Thyroid gland (tissue), 4 donors: ENCODE measurements at regions not wholly inside any gene's neighbourhood (a gene's known extent, or its start where the extent isn't known, plus 50 kb on each side); places are given as distances from the start of the nearest gene placed in this dataset.

Source experiments
- DNase-seq, 2 donors: peaks; one replicate each; pipeline ENCODE4 v3.0.0-alpha.2; 2019
- H3K27ac ChIP-seq, 3 donors: fragments of 200-600 bp; sonication (generic); 1 replicate in 2 of 3; 2 replicates in 1 of 3; pipeline ENCODE4 v1.5.1; 2016 to 2019; ENCODE audit warnings: mild to moderate bottlenecking in 1 of 3, moderate library complexity in 1 of 3
- H3K27me3 ChIP-seq: fragments of 200-600 bp; sonication (generic); one replicate; pipeline ENCODE4 v1.5.1; 2019
- H3K36me3 ChIP-seq, 2 donors: fragments of 200-600 bp; sonication (generic); one replicate each; pipeline ENCODE4 v1.5.1; 2016 to 2019
- H3K4me1 ChIP-seq, 2 donors: fragments of 200-600 bp; sonication (generic); one replicate each; pipeline ENCODE4 v1.5.1; 2017 to 2019
- H3K4me3 ChIP-seq, 3 donors: fragments of 200-600 bp; sonication (generic); replicated peaks in 1 of 3; 1 replicate in 2 of 3; 2 replicates in 1 of 3; pipeline ENCODE4 v1.5.1; 2016; ENCODE audit warnings: mild to moderate bottlenecking in 1 of 3
- H3K9me3 ChIP-seq: fragments of 200-600 bp; sonication (generic); one replicate; pipeline ENCODE4 v1.5.1; 2017
- POLR2A ChIP-seq, 2 donors: fragments of 450-650 bp; IDR thresholded peaks; one replicate each; pipeline ENCODE4 v1.6.1; 2017; ENCODE audit warnings: antibody characterized with exemption in 2 of 2, mild to moderate bottlenecking in 2 of 2, moderate library complexity in 1 of 2
- WGBS, 2 donors: methylation state at CpG; one replicate each; pipeline ENCODE4 v1.1.5; 2017; 5-methylcytosine and 5-hydroxymethylcytosine counted together
- intact Hi-C: fragments of 100-400 bp; cut with DNase I; formaldehyde crosslinking; loops from one replicate; pipeline ENCODE4 v1.15.1; 2023
- TF ChIP-seq, protein P1 (sequence below), 6 experiments: fragments of 200-600 bp in 3 of 6; fragments of 450-650 bp in 3 of 6; sonication (generic) in 3 of 6; IDR thresholded peaks; one replicate each; pipeline ENCODE4 v1.5.1; 2016 to 2019; ENCODE audit warnings: antibody characterized with exemption in 6 of 6, mild to moderate bottlenecking in 2 of 6, inconsistent platforms in 1 of 6, moderate library complexity in 1 of 6

DNA sequence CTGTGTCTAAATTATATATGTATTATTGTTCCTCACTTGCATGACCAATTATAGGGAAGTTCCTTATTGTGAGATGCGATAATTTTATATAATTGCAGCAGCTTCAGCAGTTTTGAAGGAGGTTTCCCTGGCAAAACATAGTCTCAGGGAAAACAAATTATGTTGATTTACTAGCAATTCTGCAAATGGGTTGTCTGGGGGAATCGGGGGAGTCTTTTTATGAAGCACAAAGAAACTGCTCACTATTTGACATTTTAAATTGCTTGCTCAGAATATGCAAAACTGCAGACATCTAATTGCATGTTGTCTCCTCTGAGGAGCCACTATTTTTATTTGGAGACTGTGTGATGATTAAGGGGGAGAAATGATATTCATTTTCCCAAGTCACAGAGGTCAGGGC, 361.6 kb downstream of the YTHDC2 start:
- Histone ChIP-seq H3K4me3 (no peak overlapping the region), H3K9me3 (no peaks in the 10 kb centered on the region), H3K27me3 (no peaks in the 10 kb centered on the region), H3K27ac (no peak overlapping the region), H3K4me1 (no peaks in the 10 kb centered on the region), H3K36me3 (no peaks in the 10 kb centered on the region)
- TF ChIP-seq, protein P1, sequence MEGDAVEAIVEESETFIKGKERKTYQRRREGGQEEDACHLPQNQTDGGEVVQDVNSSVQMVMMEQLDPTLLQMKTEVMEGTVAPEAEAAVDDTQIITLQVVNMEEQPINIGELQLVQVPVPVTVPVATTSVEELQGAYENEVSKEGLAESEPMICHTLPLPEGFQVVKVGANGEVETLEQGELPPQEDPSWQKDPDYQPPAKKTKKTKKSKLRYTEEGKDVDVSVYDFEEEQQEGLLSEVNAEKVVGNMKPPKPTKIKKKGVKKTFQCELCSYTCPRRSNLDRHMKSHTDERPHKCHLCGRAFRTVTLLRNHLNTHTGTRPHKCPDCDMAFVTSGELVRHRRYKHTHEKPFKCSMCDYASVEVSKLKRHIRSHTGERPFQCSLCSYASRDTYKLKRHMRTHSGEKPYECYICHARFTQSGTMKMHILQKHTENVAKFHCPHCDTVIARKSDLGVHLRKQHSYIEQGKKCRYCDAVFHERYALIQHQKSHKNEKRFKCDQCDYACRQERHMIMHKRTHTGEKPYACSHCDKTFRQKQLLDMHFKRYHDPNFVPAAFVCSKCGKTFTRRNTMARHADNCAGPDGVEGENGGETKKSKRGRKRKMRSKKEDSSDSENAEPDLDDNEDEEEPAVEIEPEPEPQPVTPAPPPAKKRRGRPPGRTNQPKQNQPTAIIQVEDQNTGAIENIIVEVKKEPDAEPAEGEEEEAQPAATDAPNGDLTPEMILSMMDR (IDR thresholded peaks at IDR 0.05): no peak
- no peak for TF ChIP-seq POLR2A (IDR thresholded peaks at IDR 0.05)
- DNase-seq: no peak
- WGBS, 2 donors: 41 to 73% methylated on average over 2 of the region's 2 CpGs
- intact Hi-C loops: no loop called here

DNA sequence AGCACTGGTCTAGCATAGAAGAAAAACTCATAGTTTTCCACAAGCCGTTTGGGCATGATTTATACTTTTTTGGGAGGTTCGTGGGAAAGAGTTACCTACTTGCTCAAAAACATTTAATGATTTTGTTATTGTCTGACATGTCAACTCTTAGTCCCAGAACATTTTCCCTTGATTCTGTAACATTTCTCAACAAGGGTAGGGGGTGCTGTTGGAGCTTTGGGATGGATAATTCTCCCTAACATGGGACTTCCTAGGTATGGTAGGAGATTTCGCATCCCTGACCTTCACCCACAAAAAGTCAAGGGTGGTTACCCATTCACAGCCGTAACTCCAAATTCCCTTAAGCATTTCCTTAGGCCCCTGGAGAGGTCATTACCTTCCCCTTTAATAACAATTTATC, 378.0 kb downstream of the YTHDC2 start:
- Histone ChIP-seq H3K27ac (no peak overlapping the region), H3K4me3 (no peak overlapping the region), H3K27me3 (no peaks in the 10 kb centered on the region), H3K36me3 (no peaks in the 10 kb centered on the region), H3K9me3 (no peaks in the 10 kb centered on the region), H3K4me1 (no peaks in the 10 kb centered on the region)
- no peak for TF ChIP-seq POLR2A (IDR thresholded peaks at IDR 0.05)
- TF ChIP-seq, protein P1 (IDR thresholded peaks at IDR 0.05): no peak
- 86 to 96% methylated on average over 4 of the region's 4 CpGs for WGBS, 2 donors
- intact Hi-C loops: no loop called here
- no peak for DNase-seq

DNA sequence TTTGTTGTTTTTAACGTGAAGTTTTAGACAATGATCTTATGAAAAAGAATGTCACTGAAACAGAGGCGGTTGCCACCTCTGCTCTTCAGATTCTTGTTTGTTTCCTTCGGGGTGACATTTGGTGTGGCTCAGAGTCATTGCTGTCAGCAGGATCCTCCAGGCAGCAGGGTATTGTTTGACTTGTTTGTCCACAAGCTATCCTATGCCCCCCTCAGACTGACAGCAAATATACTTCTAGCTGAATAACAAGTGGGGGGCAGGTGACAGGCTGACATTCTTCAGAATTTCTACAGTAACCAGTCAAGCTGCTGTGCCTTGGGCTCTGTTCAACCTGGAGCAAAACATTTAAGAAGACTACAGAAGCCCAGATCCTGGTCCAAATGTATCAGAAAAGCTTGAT, 383.3 kb downstream of the YTHDC2 start:
- TF ChIP-seq, protein P1 (IDR thresholded peaks at IDR 0.05): no peak
- no peak for TF ChIP-seq POLR2A (IDR thresholded peaks at IDR 0.05)
- Histone ChIP-seq H3K4me1 (no peaks in the 10 kb centered on the region), H3K27me3 (no peaks in the 10 kb centered on the region), H3K4me3 (no peak overlapping the region), H3K36me3 (no peaks in the 10 kb centered on the region), H3K9me3 (no peaks in the 10 kb centered on the region), H3K27ac (no peak overlapping the region)
- intact Hi-C loops: no loop called here
- WGBS, 2 donors: 41 to 42% methylated on average over 3 of the region's 3 CpGs
- no peak for DNase-seq

DNA sequence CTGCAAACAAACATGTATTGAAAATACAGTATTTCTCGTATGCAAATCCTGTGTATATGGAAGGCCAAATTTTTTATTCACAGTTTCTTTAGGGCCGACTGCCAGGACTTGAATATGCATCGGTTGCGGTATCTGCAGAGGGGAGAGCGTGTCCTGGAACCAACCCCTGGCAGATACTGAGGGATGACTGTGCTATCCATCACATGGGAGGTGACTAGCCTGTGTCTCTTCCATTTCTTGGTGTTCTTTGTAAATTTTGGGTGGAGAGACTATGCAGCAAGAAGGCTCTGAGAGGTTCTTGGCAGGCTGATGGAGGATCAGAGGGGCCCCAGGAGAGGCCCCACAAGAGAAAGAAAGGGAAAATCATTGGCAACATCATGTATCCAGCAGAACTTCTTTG, 384.3 kb downstream of the YTHDC2 start:
- 68 to 86% methylated on average over 5 of the region's 5 CpGs for WGBS, 2 donors
- Histone ChIP-seq H3K36me3 (no peaks in the 10 kb centered on the region), H3K27me3 (no peaks in the 10 kb centered on the region), H3K9me3 (no peaks in the 10 kb centered on the region), H3K4me1 (no peaks in the 10 kb centered on the region), H3K27ac (no peak overlapping the region), H3K4me3 (no peak overlapping the region)
- intact Hi-C loops: no loop called here
- TF ChIP-seq, protein P1 (IDR thresholded peaks at IDR 0.05): no peak
- no peak for TF ChIP-seq POLR2A (IDR thresholded peaks at IDR 0.05)
- DNase-seq: no peak

DNA sequence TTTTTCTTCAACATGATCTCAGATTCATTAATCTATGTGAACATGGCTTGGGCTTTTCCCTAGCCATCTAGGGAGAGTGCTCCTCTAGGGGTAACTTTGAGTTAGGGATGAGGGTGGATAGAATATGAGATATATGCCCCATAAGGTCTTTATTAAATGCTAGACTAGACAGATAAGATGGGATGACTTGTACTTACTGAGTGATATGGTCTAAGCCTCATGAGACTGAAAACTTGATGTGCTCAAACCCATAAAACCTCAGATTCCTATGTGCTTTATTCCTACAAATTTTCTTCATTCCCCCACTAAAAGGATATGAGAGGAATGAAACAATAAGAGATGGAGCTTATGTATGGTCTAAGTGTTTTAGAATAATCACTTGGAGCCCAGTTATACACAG, 386.6 kb downstream of the YTHDC2 start:
- Histone ChIP-seq H3K9me3 (no peaks in the 10 kb centered on the region), H3K27ac (no peak overlapping the region), H3K36me3 (no peaks in the 10 kb centered on the region), H3K4me3 (no peak overlapping the region), H3K4me1 (no peaks in the 10 kb centered on the region), H3K27me3 (no peaks in the 10 kb centered on the region)
- TF ChIP-seq POLR2A (IDR thresholded peaks at IDR 0.05): no peak
- TF ChIP-seq, protein P1 (IDR thresholded peaks at IDR 0.05): no peak
- intact Hi-C loops: no loop called here
- DNase-seq: no peak
